Ishikawa (cell line): ENCODE measurements at regions not wholly inside any gene's neighbourhood (a gene's known extent, or its start where the extent isn't known, plus 50 kb on each side); places are given as distances from the start of the nearest gene placed in this dataset.

Experiments used
- CEBPB ChIP-seq: IDR thresholded peaks from 2 replicates; pipeline ENCODE4 v1.6.1; 2012
- CREB1 ChIP-seq: IDR thresholded peaks from 2 replicates; pipeline ENCODE4 v1.6.1; 2012; ENCODE audit warnings: low read depth
- EGR1 ChIP-seq: IDR thresholded peaks from 2 replicates; pipeline ENCODE4 v1.6.1; 2012
- EP300 ChIP-seq: IDR thresholded peaks from 2 replicates; pipeline ENCODE4 v1.6.1; 2012; ENCODE audit warnings: borderline replicate concordance
- FOXM1 ChIP-seq: IDR thresholded peaks from 2 replicates; pipeline ENCODE4 v1.6.1; 2012; ENCODE audit warnings: low read depth, borderline replicate concordance
- MAX ChIP-seq: IDR thresholded peaks from 2 replicates; pipeline ENCODE4 v1.6.1; 2012
- NFIC ChIP-seq: IDR thresholded peaks from 2 replicates; pipeline ENCODE4 v1.6.1; 2012
- REST ChIP-seq: IDR thresholded peaks from 2 replicates; pipeline ENCODE4 v1.6.1; 2012; ENCODE audit warnings: low read depth, mild to moderate bottlenecking
- TAF1 ChIP-seq: IDR thresholded peaks from 2 replicates; pipeline ENCODE4 v1.6.1; 2012; ENCODE audit warnings: low read depth, mild to moderate bottlenecking
- TCF12 ChIP-seq: IDR thresholded peaks from 2 replicates; pipeline ENCODE4 v1.6.1; 2012; ENCODE audit warnings: low read depth
- USF1 ChIP-seq: IDR thresholded peaks from 2 replicates; pipeline ENCODE4 v1.6.1; 2012
- YY1 ChIP-seq: IDR thresholded peaks from 2 replicates; pipeline ENCODE4 v1.6.1; 2012; ENCODE audit warnings: low read depth

GRCh38 chr4:141538001-141538400, 98.4 kb upstream of the IL15 start:
- TF ChIP-seq FOXM1 = no peak
- TF ChIP-seq REST = no peak
- TF ChIP-seq CEBPB = no peak
- no peak for TF ChIP-seq EP300
- no peak for TF ChIP-seq TCF12
- no peak for TF ChIP-seq YY1
- no peak for TF ChIP-seq CREB1
- no peak for TF ChIP-seq MAX
- TF ChIP-seq NFIC = no peak
- no peak for TF ChIP-seq TAF1
- TF ChIP-seq USF1 = no peak
- no peak for TF ChIP-seq EGR1
